ENCODE measurements at regions not wholly inside any gene's neighbourhood (a gene's known extent, or its start where the extent isn't known, plus 50 kb on each side); places are given as distances from the start of the nearest gene placed in this dataset.

DNA sequence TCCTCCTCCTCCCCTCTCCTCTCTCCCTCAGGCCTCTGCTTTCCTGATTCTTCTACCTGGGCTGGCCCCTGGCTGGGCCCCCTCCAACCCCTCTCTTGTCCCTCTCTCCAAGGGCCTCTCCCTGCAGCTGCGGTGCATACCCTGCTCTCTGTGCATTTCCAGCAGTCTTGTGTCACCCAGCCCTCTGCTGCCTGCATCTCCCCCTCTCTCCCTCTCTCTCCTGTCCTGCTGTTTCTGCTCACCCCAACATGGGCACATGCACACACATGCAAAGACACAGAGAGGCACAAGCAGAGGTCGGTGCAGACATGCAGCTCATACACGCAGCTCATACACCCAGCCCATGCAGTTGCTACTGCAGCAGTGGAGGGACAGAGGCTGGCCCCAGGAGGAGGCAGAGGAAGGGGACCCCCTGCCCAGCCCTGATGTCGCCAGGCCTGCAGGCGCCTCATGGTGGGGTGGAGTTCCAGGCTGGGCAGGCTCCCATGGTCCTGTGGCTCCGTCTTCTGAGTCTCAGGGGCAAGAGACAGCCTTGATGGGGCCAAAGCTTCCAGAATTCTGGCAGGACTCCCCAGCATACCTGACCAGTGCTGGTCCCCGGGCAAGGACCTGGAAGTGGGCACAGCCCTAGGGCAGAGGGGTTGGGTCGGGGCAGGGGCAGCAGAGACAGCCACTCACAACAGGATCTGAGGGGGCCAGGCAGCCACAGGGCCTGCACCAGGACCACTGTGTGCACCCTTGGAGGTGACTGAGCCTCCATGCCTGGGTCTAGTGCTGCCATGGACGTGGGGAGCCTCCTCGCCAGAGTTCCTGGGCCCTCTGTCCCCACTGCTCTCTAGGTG, 216.9 kb downstream of the C9orf50 start:
- no peak for DNase-seq (ENCODE audit: low read depth in 2 of 3, low spot score in 2 of 3)

GRCh38 chr9:129402931-129403778, 217.7 kb downstream of the C9orf50 start:
- no peak for DNase-seq (ENCODE audit: low read depth in 2 of 3, low spot score in 2 of 3)

- no peak for DNase-seq (ENCODE audit: low read depth in 2 of 3, low spot score in 2 of 3)
These were observed 218.5 kb downstream of the C9orf50 start for GRCh38 chr9:129402371-129402739.

DNA sequence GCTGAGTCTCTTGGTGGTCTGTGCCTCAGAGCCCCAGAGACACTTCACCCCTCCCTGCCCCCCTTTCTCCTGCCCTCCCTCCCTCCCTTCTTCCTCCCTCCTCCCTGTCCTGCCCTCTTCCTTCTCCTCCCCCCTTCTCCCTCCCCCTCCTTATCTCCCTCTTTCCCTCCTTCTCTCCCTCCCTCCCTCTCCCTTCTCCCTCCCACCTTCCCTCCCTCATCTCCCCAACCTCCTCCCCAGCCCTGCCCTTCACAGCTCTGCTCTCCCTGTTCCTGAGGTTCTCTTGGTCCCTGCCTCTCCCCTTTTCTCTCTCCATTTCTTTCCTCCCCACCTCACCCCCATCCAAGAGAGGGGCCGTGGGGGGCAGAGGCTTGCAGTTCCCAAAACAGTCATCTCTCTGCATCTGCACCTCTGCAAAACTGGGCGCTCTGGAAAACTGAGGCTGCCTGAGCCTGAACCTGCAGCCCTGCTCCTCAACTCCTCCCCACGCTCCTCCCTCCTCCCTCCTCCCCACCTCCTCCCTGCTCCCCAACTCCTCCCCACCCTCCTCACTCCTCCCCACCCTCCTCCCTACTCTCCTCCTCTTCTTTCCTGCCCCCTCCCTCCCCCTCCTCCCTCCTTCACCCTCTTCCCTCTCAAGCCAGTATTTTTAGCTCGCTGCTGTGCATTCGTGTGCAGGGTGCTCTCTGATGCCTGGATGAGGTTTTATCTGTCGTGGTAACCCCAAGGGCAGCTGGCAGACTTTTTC, 219.1 kb downstream of the C9orf50 start:
- DNase-seq (ENCODE audit: low read depth in 2 of 3, low spot score in 2 of 3): no peak

GRCh38 chr9:129400971-129401622, 219.8 kb downstream of the C9orf50 start:
- DNase-seq (ENCODE audit: low read depth in 2 of 3, low spot score in 2 of 3): no peak

- no peak for DNase-seq (ENCODE audit: low read depth in 2 of 3, low spot score in 2 of 3)
These were observed 220.6 kb downstream of the C9orf50 start for GRCh38 chr9:129400001-129400970.

- no peak for DNase-seq (ENCODE audit: low read depth in 2 of 3, low spot score in 2 of 3)
These were observed 221.3 kb downstream of the C9orf50 start for GRCh38 chr9:129399634-129399990.

DNA sequence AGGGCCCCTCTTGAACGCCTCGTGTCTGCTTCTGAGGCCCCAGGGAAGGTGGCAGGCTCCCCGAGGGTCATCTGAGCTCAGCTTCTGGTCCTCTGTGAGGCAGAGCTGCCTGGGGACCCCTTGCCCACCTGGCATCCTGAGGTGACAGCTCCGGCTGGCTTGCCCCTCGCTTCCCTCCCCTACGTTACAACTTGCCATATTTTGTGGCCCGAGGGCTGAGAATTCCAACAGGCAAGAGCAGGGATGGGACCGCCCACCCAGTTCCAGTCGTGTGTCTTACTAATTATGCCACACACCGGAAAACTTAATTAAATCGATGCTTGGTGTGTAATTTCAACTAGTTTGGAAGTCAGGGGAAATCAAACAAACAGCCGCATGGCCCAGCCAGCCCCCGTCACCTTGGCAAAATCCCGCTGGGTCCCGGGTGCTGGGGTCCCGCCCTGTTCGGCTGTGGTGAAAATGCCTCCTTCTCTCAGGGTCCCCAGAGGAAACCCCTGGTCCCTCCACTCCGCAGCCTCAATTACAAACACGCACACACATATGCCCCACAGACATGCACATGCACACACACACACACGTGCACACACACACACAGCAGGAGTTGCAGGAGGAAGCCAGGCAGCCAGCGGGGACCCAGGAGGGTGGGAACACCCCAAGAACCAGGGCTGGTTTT, 221.0 kb upstream of the IER5L start:
- DNase-seq (ENCODE audit: low read depth in 2 of 3, low spot score in 2 of 3): no peak

- no peak for DNase-seq (ENCODE audit: low read depth in 2 of 3, low spot score in 2 of 3)
These were observed 220.3 kb upstream of the IER5L start for GRCh38 chr9:129398101-129398960.

DNA sequence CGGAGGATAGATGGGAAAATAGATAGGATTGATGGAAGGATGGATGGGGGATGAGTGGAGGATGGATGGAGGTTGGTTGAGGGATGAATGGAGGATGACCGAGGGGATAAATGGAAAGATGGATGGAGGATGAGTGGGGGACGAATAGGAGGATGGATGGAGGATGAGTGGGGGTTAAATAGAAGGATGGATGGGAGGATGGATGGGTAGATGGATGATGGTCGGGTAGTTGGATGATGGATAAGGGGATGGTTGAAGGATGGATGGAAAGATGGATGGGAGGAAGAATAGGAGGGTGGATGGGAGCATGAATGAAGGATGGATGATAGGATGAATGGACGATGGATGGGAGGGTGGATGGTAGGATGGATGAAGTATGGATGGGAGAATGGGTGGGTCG, 219.3 kb upstream of the IER5L start:
- DNase-seq (ENCODE audit: low read depth in 2 of 3, low spot score in 2 of 3): no peak

GRCh38 chr9:129396365-129396708, 218.3 kb upstream of the IER5L start:
- DNase-seq (ENCODE audit: low read depth in 2 of 3, low spot score in 2 of 3): no peak

DNA sequence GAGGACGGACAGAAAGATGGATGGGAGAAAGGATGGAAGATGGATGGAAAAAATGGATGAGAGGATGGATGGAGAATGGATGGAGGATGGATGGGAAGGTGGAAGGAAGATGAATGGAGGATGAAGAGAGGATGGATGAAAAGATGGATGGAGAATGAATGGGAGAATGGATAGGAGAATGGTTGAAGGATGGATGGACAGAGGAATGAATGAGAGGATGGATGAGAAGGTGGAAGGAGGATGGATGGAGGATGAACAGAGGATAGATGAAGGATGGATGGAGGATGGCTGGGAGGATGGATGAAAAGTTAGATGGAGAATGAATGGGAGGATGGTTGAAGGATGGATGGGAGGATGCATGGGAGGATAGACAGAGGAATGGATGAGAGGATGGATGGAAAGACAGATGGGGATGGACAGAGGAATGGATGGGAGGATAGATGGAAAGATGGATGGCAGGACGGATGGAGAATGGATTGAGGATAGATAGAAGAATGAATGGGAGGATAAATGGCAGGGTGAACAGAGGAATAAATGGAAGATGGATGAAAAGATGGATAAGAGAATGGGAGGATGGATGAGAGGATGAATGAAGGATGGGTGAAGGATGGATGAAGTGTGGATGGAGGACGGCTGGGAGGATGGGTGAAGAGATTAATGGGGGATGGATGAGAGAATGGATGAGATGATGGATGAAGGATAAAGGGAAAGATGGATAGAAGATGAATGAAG, 217.7 kb upstream of the IER5L start:
- DNase-seq (ENCODE audit: low read depth in 2 of 3, low spot score in 2 of 3): no peak

GRCh38 chr9:129394886-129395279, 216.8 kb upstream of the IER5L start:
- DNase-seq (ENCODE audit: low read depth in 2 of 3, low spot score in 2 of 3): no peak

GRCh38 chr9:129394061-129394885, 216.2 kb upstream of the IER5L start:
- DNase-seq (ENCODE audit: low read depth in 2 of 3, low spot score in 2 of 3): no peak

DNA sequence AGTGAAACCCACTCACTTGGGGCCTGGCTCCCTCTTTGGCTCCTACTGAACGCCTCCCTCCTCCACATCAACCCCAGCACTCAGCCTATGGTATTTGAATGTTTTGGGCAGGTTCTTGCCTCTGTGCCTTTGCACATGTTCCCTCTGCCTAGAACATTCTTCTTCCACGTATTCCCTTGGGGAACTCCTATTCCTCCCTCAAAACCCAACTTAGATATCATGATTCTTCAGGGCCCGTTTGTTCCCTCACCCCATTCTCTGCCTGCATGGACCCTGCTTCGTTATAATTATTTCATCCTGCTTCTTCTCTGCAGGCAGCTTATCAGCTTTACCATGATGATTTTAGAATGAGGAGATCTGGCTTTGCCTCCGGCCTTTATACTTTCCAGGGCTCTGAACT, 215.0 kb upstream of the IER5L start:
- no peak for DNase-seq (ENCODE audit: low read depth in 2 of 3, low spot score in 2 of 3)

GRCh38 chr9:129392093-129392541, 214.1 kb upstream of the IER5L start:
- no peak for DNase-seq (ENCODE audit: low read depth in 2 of 3, low spot score in 2 of 3)

GRCh38 chr9:129391221-129391661, 213.2 kb upstream of the IER5L start:
- DNase-seq (ENCODE audit: low read depth in 2 of 3, low spot score in 2 of 3): no peak

Data from activated CD8-positive, alpha-beta memory T cell treated with anti-CD3 and anti-CD28 coated beads for 48 hours (primary cell).